MM.1S (cell line): ENCODE measurements at regions not wholly inside any gene's neighbourhood (a gene's known extent, or its start where the extent isn't known, plus 50 kb on each side); places are given as distances from the start of the nearest gene placed in this dataset.

Experiments
- DNase-seq: peaks from one replicate; pipeline ENCODE4 v3.0.0-alpha.2; 2015
- H2AFZ ChIP-seq: fragments of 300-600 bp; sonication (generic); 2 replicates; pipeline ENCODE4 v1.6.0; 2016; ENCODE audit warnings: antibody characterized with exemption, low read length
- H3F3A ChIP-seq: fragments of 300-600 bp; sonication (generic); 2 replicates; pipeline ENCODE4 v1.6.1; 2016; ENCODE audit warnings: mild to moderate bottlenecking, antibody characterized with exemption, low read length, moderate library complexity, mixed read lengths; ENCODE audit not compliant: insufficient read depth
- H3K27ac ChIP-seq: fragments of 300-600 bp; sonication (generic); 2 replicates; pipeline ENCODE4 v1.5.1; 2016; ENCODE audit warnings: mild to moderate bottlenecking, low read length
- H3K27me3 ChIP-seq: fragments of 300-600 bp; sonication (generic); replicated peaks from 2 replicates; pipeline ENCODE4 v1.6.0; 2016; ENCODE audit warnings: low read length; ENCODE audit not compliant: insufficient read depth
- H3K36me3 ChIP-seq: fragments of 300-600 bp; sonication (generic); replicated peaks from 2 replicates; pipeline ENCODE4 v1.6.1; 2016; ENCODE audit warnings: mild to moderate bottlenecking, low read length, mixed read lengths; ENCODE audit not compliant: insufficient read depth
- H3K4me1 ChIP-seq: fragments of 300-600 bp; sonication (generic); 2 replicates; pipeline ENCODE4 v1.6.1; 2016; ENCODE audit warnings: low read length, mixed read lengths
- H3K4me2 ChIP-seq: fragments of 300-600 bp; sonication (generic); 2 replicates; pipeline ENCODE4 v1.6.0; 2016; ENCODE audit warnings: low read depth, low read length
- H3K4me3 ChIP-seq: fragments of 300-600 bp; sonication (generic); 2 replicates; pipeline ENCODE4 v1.5.1; 2016; ENCODE audit warnings: low read length, mixed read lengths
- H3K79me2 ChIP-seq: fragments of 300-600 bp; sonication (generic); 2 replicates; pipeline ENCODE4 v1.6.1; 2016; ENCODE audit warnings: mixed run types, low read length, mixed read lengths
- H3K9ac ChIP-seq: fragments of 300-600 bp; sonication (generic); 2 replicates; pipeline ENCODE4 v1.6.1; 2016; ENCODE audit warnings: low read length, mixed read lengths
- H3K9me2 ChIP-seq: fragments of 300-600 bp; sonication (generic); replicated peaks from 2 replicates; pipeline ENCODE4 v1.6.1; 2016; ENCODE audit warnings: mild to moderate bottlenecking, low read length, mixed read lengths; ENCODE audit not compliant: insufficient read depth
- H3K9me3 ChIP-seq: fragments of 300-600 bp; sonication (generic); replicated peaks from 2 replicates; pipeline ENCODE4 v1.6.1; 2016; ENCODE audit warnings: mild to moderate bottlenecking, low read length, mixed read lengths; ENCODE audit not compliant: insufficient read depth
- H4K20me1 ChIP-seq: fragments of 300-600 bp; sonication (generic); 2 replicates; pipeline ENCODE4 v1.6.1; 2016; ENCODE audit warnings: mild to moderate bottlenecking, low read length, moderate library complexity, mixed read lengths; ENCODE audit not compliant: insufficient read depth
- EZH2 ChIP-seq: fragments of 300-600 bp; sonication (generic); optimal IDR thresholded peaks from 2 replicates; pipeline ENCODE3; 2017; ENCODE audit warnings: low read depth, mild to moderate bottlenecking, antibody characterized with exemption, low read length, mixed read lengths
- EZH2phosphoT487 ChIP-seq: fragments of 300-600 bp; sonication (generic); IDR thresholded peaks from 2 replicates; pipeline ENCODE4 v1.6.1; 2018; ENCODE audit warnings: antibody characterized with exemption, low read length
- TF ChIP-seq, protein P1 (sequence below): fragments of 300-600 bp; sonication (generic); IDR thresholded peaks from 2 replicates; pipeline ENCODE4 v1.5.1; 2016; ENCODE audit warnings: antibody characterized with exemption, low read length, mixed read lengths

DNA sequence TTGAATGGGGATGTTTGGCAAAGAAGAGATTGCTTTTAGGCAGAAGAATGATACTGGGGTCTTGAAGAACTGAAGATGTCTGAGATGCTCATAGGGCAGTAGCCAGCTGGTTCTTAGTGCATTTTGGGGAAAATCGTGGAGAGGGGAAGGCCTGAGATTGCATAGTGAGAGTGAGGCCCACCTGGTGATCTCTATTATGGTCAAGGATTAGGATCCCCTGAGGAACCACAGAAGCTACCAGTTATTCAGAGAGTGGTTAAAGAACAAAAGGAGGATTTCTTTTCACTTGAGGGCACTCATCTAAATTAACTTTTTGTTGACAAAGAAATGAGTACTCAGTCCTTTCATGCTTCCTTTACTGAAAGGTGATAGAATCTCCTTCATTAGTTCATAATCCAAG is 271.3 kb upstream of the HAND2 start:
- Histone ChIP-seq H2AFZ (no peak overlapping the region), H3K79me2 (no peaks in the 10 kb centered on the region), H3K4me3 (no peak overlapping the region), H3F3A (no peaks in the 10 kb centered on the region), H4K20me1 (no peaks in the 10 kb centered on the region), H3K9ac (no peak overlapping the region), H3K36me3 (no peaks in the 10 kb centered on the region), H3K9me2 (no peaks in the 10 kb centered on the region), H3K27me3 (no peaks in the 10 kb centered on the region), H3K4me2 (no peak overlapping the region), H3K9me3 (no peaks in the 10 kb centered on the region), H3K27ac (no peak overlapping the region), H3K4me1 (no peaks in the 10 kb centered on the region)
- no peak for DNase-seq
- TF ChIP-seq, protein P1, sequence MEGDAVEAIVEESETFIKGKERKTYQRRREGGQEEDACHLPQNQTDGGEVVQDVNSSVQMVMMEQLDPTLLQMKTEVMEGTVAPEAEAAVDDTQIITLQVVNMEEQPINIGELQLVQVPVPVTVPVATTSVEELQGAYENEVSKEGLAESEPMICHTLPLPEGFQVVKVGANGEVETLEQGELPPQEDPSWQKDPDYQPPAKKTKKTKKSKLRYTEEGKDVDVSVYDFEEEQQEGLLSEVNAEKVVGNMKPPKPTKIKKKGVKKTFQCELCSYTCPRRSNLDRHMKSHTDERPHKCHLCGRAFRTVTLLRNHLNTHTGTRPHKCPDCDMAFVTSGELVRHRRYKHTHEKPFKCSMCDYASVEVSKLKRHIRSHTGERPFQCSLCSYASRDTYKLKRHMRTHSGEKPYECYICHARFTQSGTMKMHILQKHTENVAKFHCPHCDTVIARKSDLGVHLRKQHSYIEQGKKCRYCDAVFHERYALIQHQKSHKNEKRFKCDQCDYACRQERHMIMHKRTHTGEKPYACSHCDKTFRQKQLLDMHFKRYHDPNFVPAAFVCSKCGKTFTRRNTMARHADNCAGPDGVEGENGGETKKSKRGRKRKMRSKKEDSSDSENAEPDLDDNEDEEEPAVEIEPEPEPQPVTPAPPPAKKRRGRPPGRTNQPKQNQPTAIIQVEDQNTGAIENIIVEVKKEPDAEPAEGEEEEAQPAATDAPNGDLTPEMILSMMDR, result no peak
- no peak for TF ChIP-seq EZH2
- TF ChIP-seq EZH2phosphoT487, result no peak

DNA sequence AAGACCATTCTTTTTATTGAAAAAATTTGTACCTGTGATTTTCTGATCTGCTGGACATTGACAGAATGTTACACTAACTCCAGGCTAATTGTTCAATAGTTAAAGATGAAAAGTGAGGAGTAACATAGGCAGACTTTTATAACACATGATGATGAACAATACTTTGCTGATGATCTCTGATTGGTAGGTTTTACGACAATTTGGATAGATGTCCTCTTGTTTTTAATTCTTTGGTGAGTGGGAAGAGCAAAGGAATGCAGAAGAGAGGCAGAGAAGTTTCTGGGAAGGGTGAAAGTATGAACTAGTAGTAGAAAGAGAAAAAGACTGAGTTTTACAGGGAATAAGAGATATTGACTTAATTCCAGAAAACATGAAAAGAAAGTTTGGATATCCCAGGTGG is 267.3 kb upstream of the HAND2 start:
- Histone ChIP-seq H3K4me3 (no peak overlapping the region), H3K4me1 (no peaks in the 10 kb centered on the region), H3K36me3 (no peaks in the 10 kb centered on the region), H3K9me3 (no peaks in the 10 kb centered on the region), H3K27me3 (no peaks in the 10 kb centered on the region), H3F3A (no peaks in the 10 kb centered on the region), H2AFZ (no peak overlapping the region), H4K20me1 (no peaks in the 10 kb centered on the region), H3K4me2 (no peak overlapping the region), H3K79me2 (no peaks in the 10 kb centered on the region), H3K27ac (no peak overlapping the region), H3K9ac (no peak overlapping the region), H3K9me2 (no peaks in the 10 kb centered on the region)
- TF ChIP-seq EZH2phosphoT487 (no peak), EZH2 (no peak)
- TF ChIP-seq, protein P1, result no peak
- no peak for DNase-seq

DNA sequence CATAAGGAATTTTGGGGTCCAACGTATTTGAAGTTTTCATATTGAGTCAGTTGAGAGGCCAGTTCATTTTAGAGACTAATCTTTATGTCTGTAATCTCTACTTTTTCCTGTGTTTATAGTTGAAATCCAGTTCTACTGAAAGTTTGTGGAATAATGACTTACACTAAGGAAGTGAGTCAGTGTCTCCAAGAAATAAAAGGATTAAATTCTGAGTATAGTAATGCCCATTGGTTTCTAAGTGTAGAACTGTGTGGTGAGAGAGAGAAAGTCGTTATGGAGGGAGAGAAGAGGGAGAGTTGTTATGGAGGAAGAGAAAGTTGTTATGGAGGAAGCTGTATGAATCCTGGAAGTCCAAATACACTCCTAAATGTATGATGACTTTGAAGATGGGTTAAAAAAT is 264.6 kb upstream of the HAND2 start:
- Histone ChIP-seq H3F3A (no peaks in the 10 kb centered on the region), H3K4me3 (no peak overlapping the region), H3K36me3 (no peaks in the 10 kb centered on the region), H3K9me3 (no peaks in the 10 kb centered on the region), H3K27me3 (no peaks in the 10 kb centered on the region), H3K9ac (no peak overlapping the region), H4K20me1 (no peaks in the 10 kb centered on the region), H3K79me2 (no peaks in the 10 kb centered on the region), H3K4me1 (no peaks in the 10 kb centered on the region), H3K9me2 (no peaks in the 10 kb centered on the region), H3K27ac (no peak overlapping the region), H2AFZ (no peak overlapping the region), H3K4me2 (no peak overlapping the region)
- no peak for TF ChIP-seq EZH2phosphoT487
- TF ChIP-seq EZH2, result no peak
- TF ChIP-seq, protein P1, result no peak
- DNase-seq, result no peak
